ENCODE measurements at regions not wholly inside any gene's neighbourhood (a gene's known extent, or its start where the extent isn't known, plus 50 kb on each side); places are given as distances from the start of the nearest gene placed in this dataset.
"Not testable (repeated sequence)": the region's sequence is repeated elsewhere in the genome, so short reads cannot be mapped to it uniquely, and the experiment has no call there.

GRCh38 chr7:21334906-21335305, 93.0 kb upstream of the SP4 start:
- H3K4me3 ChIP-seq (ENCODE audit: low read depth, low read length) = no peak overlapping the region
- no peak for TF ChIP-seq CTCF (IDR thresholded peaks at IDR 0.05; ENCODE audit: low read depth, low read length, missing control alignments)
- no peak for DNase-seq (ENCODE audit: low read depth)

- no peak for TF ChIP-seq CTCF (IDR thresholded peaks at IDR 0.05; ENCODE audit: low read depth, low read length, missing control alignments)
- no peak for DNase-seq (ENCODE audit: low read depth)
- H3K4me3 ChIP-seq (ENCODE audit: low read depth, low read length) = no peak overlapping the region
Measured at GRCh38 chr7:21336743-21337142, 91.1 kb upstream of the SP4 start.

GRCh38 chr7:21338728-21339164, 89.1 kb upstream of the SP4 start:
- TF ChIP-seq CTCF (IDR thresholded peaks at IDR 0.05; ENCODE audit: low read depth, low read length, missing control alignments) = no peak
- no peak for DNase-seq (ENCODE audit: low read depth)
- no peak overlapping the region for H3K4me3 ChIP-seq (ENCODE audit: low read depth, low read length)

- not testable (repeated sequence) for H3K4me3 ChIP-seq (ENCODE audit: low read depth, low read length); DNase-seq (ENCODE audit: low read depth)
Measured at GRCh38 chr7:21344900-21345299, 83.0 kb upstream of the SP4 start.

GRCh38 chr7:21345361-21345760, 82.5 kb upstream of the SP4 start:
- no peak overlapping the region for H3K4me3 ChIP-seq (ENCODE audit: low read depth, low read length)
- peak; percentile 83 for DNase-seq (ENCODE audit: low read depth)
- no peak for TF ChIP-seq CTCF (IDR thresholded peaks at IDR 0.05; ENCODE audit: low read depth, low read length, missing control alignments)

- no peak for DNase-seq (ENCODE audit: low read depth)
- no peak overlapping the region for H3K4me3 ChIP-seq (ENCODE audit: low read depth, low read length)
- no peak for TF ChIP-seq CTCF (IDR thresholded peaks at IDR 0.05; ENCODE audit: low read depth, low read length, missing control alignments)
Measured at GRCh38 chr7:21346297-21346696, 81.6 kb upstream of the SP4 start.

- TF ChIP-seq CTCF (IDR thresholded peaks at IDR 0.05; ENCODE audit: low read depth, low read length, missing control alignments) = no peak
- DNase-seq (ENCODE audit: low read depth) = peak; percentile 90
- peak overlapping the region; percentile 9 for H3K4me3 ChIP-seq (ENCODE audit: low read depth, low read length)
Measured at GRCh38 chr7:21352540-21353387, 75.1 kb upstream of the SP4 start.

All from GM12864 (cell line).